CD4-positive, alpha-beta T cell (primary cell): ENCODE measurements at regions not wholly inside any gene's neighbourhood (a gene's known extent, or its start where the extent isn't known, plus 50 kb on each side); places are given as distances from the start of the nearest gene placed in this dataset.

Source experiments
- ATAC-seq: fragments of 200-7000 bp; cut with Tn5 transposase; one replicate; pipeline ENCODE4 v1.10.0; 2022; ENCODE audit warnings: mild to moderate bottlenecking; ENCODE audit not compliant: poor library complexity
- CTCF ChIA-PET: fragments of 350-600 bp; sonication (Branson Sonifier 250); formaldehyde crosslinking; loops from one replicate; lab custom pipeline; 2021; ENCODE audit warnings: antibody characterized with exemption, inconsistent platforms; lab: Charles Lee
- POLR2A ChIA-PET: fragments of 350-600 bp; sonication (Branson Sonifier 250); formaldehyde crosslinking; loops from one replicate; lab custom pipeline; 2021; ENCODE audit warnings: antibody characterized with exemption, inconsistent platforms; lab: Charles Lee
- DNase-seq, 14 experiments: peaks; one replicate each; pipeline ENCODE4 v3.0.0-alpha.2; 2013 to 2020; ENCODE audit warnings: mixed read lengths in 2 of 14
- H3K27ac ChIP-seq, 2 donors: one replicate each; pipeline versions ENCODE4 v1.5.1 to v1.7.0; 2013; ENCODE audit warnings: low read length in 2 of 2, low read depth in 1 of 2, mild to moderate bottlenecking in 1 of 2
- H3K27me3 ChIP-seq, 2 experiments: 1 replicate in 1 of 2; 2 replicates in 1 of 2; pipeline versions ENCODE4 v1.6.1 to v1.7.0; 2013; ENCODE audit warnings: low read length in 2 of 2, control low read depth in 1 of 2, mild to moderate bottlenecking in 1 of 2, moderate library complexity in 1 of 2; ENCODE audit not compliant: insufficient read depth in 2 of 2, control insufficient read depth in 1 of 2
- H3K36me3 ChIP-seq: one replicate; pipeline ENCODE4 v1.6.1; 2013; ENCODE audit warnings: low read length, control low read depth; ENCODE audit not compliant: insufficient read depth
- H3K4me1 ChIP-seq: one replicate; pipeline ENCODE4 v1.6.1; 2013; ENCODE audit warnings: low read length, control low read depth; ENCODE audit not compliant: insufficient read depth
- H3K4me3 ChIP-seq: one replicate; pipeline ENCODE4 v1.5.1; 2013; ENCODE audit warnings: mild to moderate bottlenecking, low read length, moderate library complexity
- H3K9me3 ChIP-seq, 2 experiments: 1 replicate in 1 of 2; 2 replicates in 1 of 2; pipeline versions ENCODE4 v1.6.1 to v1.7.0; 2013; ENCODE audit warnings: low read length in 2 of 2, mild to moderate bottlenecking in 2 of 2, control low read depth in 1 of 2, moderate library complexity in 1 of 2; ENCODE audit not compliant: control insufficient read depth in 1 of 2, insufficient read depth in 1 of 2
- H3K27ac Mint-ChIP-seq: one replicate; pipeline ENCODE4 v1.8.0; 2020; ENCODE audit warnings: mixed read lengths
- H3K27me3 Mint-ChIP-seq: one replicate; pipeline ENCODE4 v1.8.0; 2021; ENCODE audit warnings: mixed read lengths
- H3K36me3 Mint-ChIP-seq: one replicate; pipeline ENCODE4 v1.8.0; 2021; ENCODE audit warnings: low read depth, mixed read lengths
- H3K4me1 Mint-ChIP-seq: one replicate; pipeline ENCODE4 v1.8.0; 2021; ENCODE audit warnings: low read depth, mixed read lengths
- H3K4me3 Mint-ChIP-seq: one replicate; pipeline ENCODE4 v1.8.0; 2020; ENCODE audit warnings: mild to moderate bottlenecking, mixed read lengths
- H3K9me3 Mint-ChIP-seq: one replicate; pipeline ENCODE4 v1.8.0; 2020; ENCODE audit warnings: mixed read lengths
- CTCF ChIP-seq: fragments of 200-600 bp; IDR thresholded peaks from one replicate; pipeline ENCODE4 v1.8.0; 2022; ENCODE audit warnings: antibody characterized with exemption, mild to moderate bottlenecking
- intact Hi-C, 2 experiments: fragments of 100-400 bp; cut with DNase I in 1 of 2; cut with micrococcal nuclease in 1 of 2; formaldehyde crosslinking; loops; one replicate each; pipeline versions ENCODE4 v1.15.1 to v1.9.0; 2023 to 2025; cut with DNase I, micrococcal nuclease

- H3K27ac Mint-ChIP-seq, result no peak overlapping the region
- Histone ChIP-seq H3K4me3 (no peak overlapping the region), H3K4me1 (no peaks in the 10 kb centered on the region), H3K36me3 (no peaks in the 10 kb centered on the region), H3K9me3 (no peaks in the 10 kb centered on the region), H3K27ac (no peak overlapping the region), H3K27me3 (peaks cover 3% of the 10 kb centered on the region in 2 experiments)
- H3K4me1 Mint-ChIP-seq, result no peaks in the 10 kb centered on the region
- ChIA-PET POLR2A (no interaction called here), CTCF (no interaction called here)
- no peak for ATAC-seq
- H3K36me3 Mint-ChIP-seq, result no peaks in the 10 kb centered on the region
- H3K4me3 Mint-ChIP-seq, result no peak overlapping the region
- no peaks in the 10 kb centered on the region for H3K9me3 Mint-ChIP-seq
- DNase-seq, result no peak
- no peak for TF ChIP-seq CTCF
- H3K27me3 Mint-ChIP-seq, result peaks cover 16% of the 10 kb centered on the region
- intact Hi-C loops, result no loop called here
These were observed 178.6 kb downstream of the GIPC2 start for GRCh38 chr1:78224246-78224785.

- ChIA-PET CTCF (no interaction called here), POLR2A (no interaction called here)
- H3K27me3 Mint-ChIP-seq, result peaks cover 16% of the 10 kb centered on the region
- DNase-seq (no peak), ATAC-seq (no peak)
- Histone ChIP-seq H3K36me3 (no peaks in the 10 kb centered on the region), H3K4me3 (no peak overlapping the region), H3K4me1 (no peaks in the 10 kb centered on the region), H3K9me3 (no peaks in the 10 kb centered on the region), H3K27me3 (peaks cover 3% of the 10 kb centered on the region in 2 experiments), H3K27ac (no peak overlapping the region)
- no peaks in the 10 kb centered on the region for H3K9me3 Mint-ChIP-seq
- H3K27ac Mint-ChIP-seq, result no peak overlapping the region
- no peak for TF ChIP-seq CTCF
- H3K4me1 Mint-ChIP-seq, result no peaks in the 10 kb centered on the region
- intact Hi-C loops, result no loop called here
- no peak overlapping the region for H3K4me3 Mint-ChIP-seq
- H3K36me3 Mint-ChIP-seq, result no peaks in the 10 kb centered on the region
These were observed 179.2 kb downstream of the GIPC2 start for GRCh38 chr1:78224861-78225552.

GRCh38 chr1:78226784-78227183, 181.0 kb downstream of the GIPC2 start:
- Mint-ChIP-seq H3K9me3 (no peaks in the 10 kb centered on the region), H3K27ac (no peak overlapping the region), H3K36me3 (no peaks in the 10 kb centered on the region), H3K4me3 (no peak overlapping the region), H3K27me3 (peaks cover 13% of the 10 kb centered on the region), H3K4me1 (no peaks in the 10 kb centered on the region)
- Histone ChIP-seq H3K27me3 (peaks cover 3% of the 10 kb centered on the region in 2 experiments), H3K9me3 (no peaks in the 10 kb centered on the region), H3K36me3 (no peaks in the 10 kb centered on the region), H3K4me1 (no peaks in the 10 kb centered on the region), H3K27ac (no peak overlapping the region), H3K4me3 (no peak overlapping the region)
- POLR2A ChIA-PET, result no interaction called here
- TF ChIP-seq CTCF, result no peak
- DNase-seq, result no peak
- ATAC-seq, result no peak
- CTCF ChIA-PET, result no interaction called here
- intact Hi-C loops, result no loop called here
